Panc1 (cell line): ENCODE measurements at regions not wholly inside any gene's neighbourhood (a gene's known extent, or its start where the extent isn't known, plus 50 kb on each side); places are given as distances from the start of the nearest gene placed in this dataset.
"Not testable (repeated sequence)": the region's sequence is repeated elsewhere in the genome, so short reads cannot be mapped to it uniquely, and the experiment has no call there.

Source experiments
- ATAC-seq: fragments of 200-7000 bp; cut with Tn5 transposase; 2 replicates; pipeline ENCODE4 v1.9.1; 2020; ENCODE audit warnings: mild to moderate bottlenecking, moderate library complexity
- BruUV-seq: library from RNA; stranded (reverse); fragments of 400-500 nt; replicated peaks from 2 replicates; lab custom pipeline; 2021; lab: Mats Ljungman, UMichigan
- CTCF ChIA-PET: fragments of 300-600 bp; sonication (Branson Sonifier 250); formaldehyde crosslinking; loops from one replicate; lab custom pipeline; 2022; ENCODE audit warnings: antibody characterized with exemption; lab: Charles Lee
- POLR2A ChIA-PET: fragments of 300-600 bp; sonication (Branson Sonifier 250); formaldehyde crosslinking; loops from one replicate; lab custom pipeline; 2022; ENCODE audit warnings: antibody characterized with exemption; lab: Charles Lee
- DNase-seq: peaks from one replicate; pipeline ENCODE4 v3.0.0-alpha.2; 2010; ENCODE audit warnings: low read depth, low spot score
- H3K27ac ChIP-seq: 2 replicates; pipeline ENCODE4 v1.5.1; 2011; ENCODE audit warnings: mild to moderate bottlenecking, low read length, inconsistent platforms
- H3K27me3 ChIP-seq: fragments of 200-500 bp; sonication (Bioruptor generic); 2 replicates; pipeline ENCODE4 v1.6.0; 2014; ENCODE audit warnings: low read length, inconsistent platforms; ENCODE audit not compliant: control insufficient read depth, insufficient read depth
- H3K36me3 ChIP-seq: fragments of 200-500 bp; sonication (Bioruptor generic); 2 replicates; pipeline ENCODE4 v1.5.1; 2014; ENCODE audit warnings: inconsistent platforms, mild to moderate bottlenecking, low read length, moderate library complexity; ENCODE audit not compliant: control insufficient read depth, insufficient read depth
- H3K4me1 ChIP-seq: 2 replicates; pipeline ENCODE4 v1.5.1; 2011; ENCODE audit warnings: inconsistent platforms, mild to moderate bottlenecking, low read length, moderate library complexity; ENCODE audit not compliant: control insufficient read depth, insufficient read depth
- H3K4me3 ChIP-seq, 2 experiments: 2 replicates each; pipeline ENCODE4 v1.5.1; 2011 to 2012; ENCODE audit warnings: low read depth in 2 of 2, low read length in 2 of 2, mild to moderate bottlenecking in 2 of 2, inconsistent platforms in 1 of 2, moderate library complexity in 1 of 2
- H3K9me3 ChIP-seq: fragments of 200-500 bp; sonication (Bioruptor generic); 2 replicates; pipeline ENCODE4 v1.5.1; 2014; ENCODE audit warnings: low read depth, mild to moderate bottlenecking, inconsistent platforms, low read length, moderate library complexity; ENCODE audit not compliant: control insufficient read depth, insufficient read depth
- in situ Hi-C: cut with HindIII; loops from 2 replicates; pipeline ENCODE4 v1.10.0; 2016; ENCODE audit warnings: low sequenced_read_pairs, low pct_unique_long_range_greater_than_20kb
- intact Hi-C: fragments of 100-400 bp; cut with micrococcal nuclease; formaldehyde crosslinking; loops from one replicate; pipeline ENCODE4 v1.10.0; 2022; ENCODE audit not compliant: unreplicated experiment

- ATAC-seq = not testable (repeated sequence)
Measured at GRCh38 chr2:89299196-89299595, 607.7 kb downstream of the RPIA start.

GRCh38 chr2:89305623-89306022 is 614.1 kb downstream of the RPIA start:
- CTCF ChIA-PET, ATAC-seq, intact Hi-C loops, H3K27ac ChIP-seq, POLR2A ChIA-PET, H3K4me3 ChIP-seq, H3K36me3 ChIP-seq, in situ Hi-C loops, H3K4me1 ChIP-seq, H3K27me3 ChIP-seq, H3K9me3 ChIP-seq, BruUV-seq, DNase-seq: not testable (repeated sequence)

More at GRCh38 chr2:89299196-89299595, 607.7 kb downstream of the RPIA start:
- BruUV-seq, H3K27ac ChIP-seq, intact Hi-C loops, DNase-seq, H3K4me3 ChIP-seq, in situ Hi-C loops, H3K36me3 ChIP-seq, CTCF ChIA-PET, H3K4me1 ChIP-seq, POLR2A ChIA-PET, H3K27me3 ChIP-seq, H3K9me3 ChIP-seq: not testable (repeated sequence)

- H3K27me3 ChIP-seq, H3K9me3 ChIP-seq, H3K4me3 ChIP-seq, intact Hi-C loops, DNase-seq, H3K36me3 ChIP-seq, POLR2A ChIA-PET, H3K4me1 ChIP-seq, BruUV-seq, H3K27ac ChIP-seq, ATAC-seq, in situ Hi-C loops, CTCF ChIA-PET: not testable (repeated sequence)
Measured at GRCh38 chr2:89306869-89307637, 615.6 kb downstream of the RPIA start.

GRCh38 chr2:89318990-89319389 is 627.5 kb downstream of the RPIA start:
- in situ Hi-C loops, ATAC-seq, intact Hi-C loops, H3K27me3 ChIP-seq, DNase-seq, POLR2A ChIA-PET, BruUV-seq, CTCF ChIA-PET, H3K4me1 ChIP-seq, H3K4me3 ChIP-seq, H3K36me3 ChIP-seq, H3K27ac ChIP-seq, H3K9me3 ChIP-seq: not testable (repeated sequence)

GRCh38 chr2:89325894-89326293 is 634.4 kb downstream of the RPIA start:
- H3K27me3 ChIP-seq, BruUV-seq, DNase-seq, H3K4me3 ChIP-seq, intact Hi-C loops, H3K9me3 ChIP-seq, in situ Hi-C loops, POLR2A ChIA-PET, H3K27ac ChIP-seq, ATAC-seq, CTCF ChIA-PET, H3K36me3 ChIP-seq, H3K4me1 ChIP-seq: not testable (repeated sequence)

- POLR2A ChIA-PET, BruUV-seq, DNase-seq: not testable (repeated sequence)
Measured at GRCh38 chr2:89326455-89326854, 635.0 kb downstream of the RPIA start.

GRCh38 chr2:89328790-89329189 is 637.3 kb downstream of the RPIA start:
- ATAC-seq, H3K4me1 ChIP-seq, H3K27ac ChIP-seq, DNase-seq, H3K36me3 ChIP-seq, in situ Hi-C loops, H3K4me3 ChIP-seq, H3K27me3 ChIP-seq, CTCF ChIA-PET, H3K9me3 ChIP-seq, POLR2A ChIA-PET, intact Hi-C loops, BruUV-seq: not testable (repeated sequence)

More at GRCh38 chr2:89326455-89326854, 635.0 kb downstream of the RPIA start:
- in situ Hi-C loops, CTCF ChIA-PET, ATAC-seq, H3K27ac ChIP-seq, intact Hi-C loops, H3K4me3 ChIP-seq, H3K9me3 ChIP-seq, H3K4me1 ChIP-seq, H3K27me3 ChIP-seq, H3K36me3 ChIP-seq: not testable (repeated sequence)
